ENCODE measurements at regions not wholly inside any gene's neighbourhood (a gene's known extent, or its start where the extent isn't known, plus 50 kb on each side); places are given as distances from the start of the nearest gene placed in this dataset.

DNA sequence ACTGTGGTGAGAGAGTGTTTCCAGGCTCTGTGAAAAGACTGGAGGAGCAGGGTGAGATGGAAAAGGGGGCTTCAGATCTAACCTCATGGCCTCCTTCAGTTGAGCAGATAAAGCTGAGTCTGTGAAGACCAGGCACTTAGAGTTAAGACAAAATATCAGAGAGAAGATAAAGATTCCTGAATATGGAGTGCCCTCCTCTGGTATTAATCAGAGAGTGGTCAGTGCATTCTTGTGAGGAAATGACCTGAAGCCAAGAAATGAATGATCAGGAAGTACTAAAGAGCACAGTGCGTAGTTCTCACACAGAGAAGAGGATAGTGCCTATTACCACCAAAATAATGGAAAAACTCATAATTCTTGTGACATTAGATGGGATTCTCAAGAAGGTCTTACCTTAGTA lies 1417.0 kb upstream of the ACO1 start:
- dilution Hi-C loops (cut with MboI; ENCODE audit: extremely low pct_ligation_motif_present, low sequenced_read_pairs), result no loop called here
- FAIRE-seq (no peak), DNase-seq (ENCODE audit: low read depth, low spot score) (no peak)
- Histone ChIP-seq H3K27ac (ENCODE audit: control insufficient read depth, insufficient read depth, low read length) (no peak overlapping the region), H2AFZ (ENCODE audit: control insufficient read depth, low read length) (no peak overlapping the region), H3K9me3 (ENCODE audit: control insufficient read depth, low read depth, low read length) (no peaks in the 10 kb centered on the region), H3K36me3 (ENCODE audit: control insufficient read depth in 2 of 2, extremely low read depth in 1 of 2, insufficient read depth in 2 of 2, low read length in 2 of 2) (no peaks in the 10 kb centered on the region), H3K27me3 (ENCODE audit: control insufficient read depth, extremely low read depth, insufficient read depth, low read length) (no peaks in the 10 kb centered on the region), H3K4me2 (ENCODE audit: control insufficient read depth, extremely low read depth, insufficient read depth, low read depth, low read length) (no peak overlapping the region), H4K20me1 (ENCODE audit: control insufficient read depth, extremely low read depth, insufficient read depth, low read length) (no peaks in the 10 kb centered on the region), H3K79me2 (ENCODE audit: control insufficient read depth, insufficient read depth, low read length) (no peaks in the 10 kb centered on the region), H3K9me1 (ENCODE audit: control insufficient read depth, extremely low read depth, insufficient read depth, low read length) (no peaks in the 10 kb centered on the region), H3K4me1 (ENCODE audit: control insufficient read depth, extremely low read depth, insufficient read depth, low read length) (no peaks in the 10 kb centered on the region), H3K4me3 (ENCODE audit: control insufficient read depth in 2 of 3, extremely low read depth in 1 of 3, insufficient read depth in 2 of 3, low read depth in 1 of 3, low read length in 3 of 3) (no peak overlapping the region), H3K9ac (ENCODE audit: control insufficient read depth, extremely low read depth, insufficient read depth, low read length) (no peak overlapping the region)
- no peak for TF ChIP-seq EZH2 (IDR thresholded peaks at IDR 0.05; ENCODE audit: low read length)
- TF ChIP-seq, protein P1, sequence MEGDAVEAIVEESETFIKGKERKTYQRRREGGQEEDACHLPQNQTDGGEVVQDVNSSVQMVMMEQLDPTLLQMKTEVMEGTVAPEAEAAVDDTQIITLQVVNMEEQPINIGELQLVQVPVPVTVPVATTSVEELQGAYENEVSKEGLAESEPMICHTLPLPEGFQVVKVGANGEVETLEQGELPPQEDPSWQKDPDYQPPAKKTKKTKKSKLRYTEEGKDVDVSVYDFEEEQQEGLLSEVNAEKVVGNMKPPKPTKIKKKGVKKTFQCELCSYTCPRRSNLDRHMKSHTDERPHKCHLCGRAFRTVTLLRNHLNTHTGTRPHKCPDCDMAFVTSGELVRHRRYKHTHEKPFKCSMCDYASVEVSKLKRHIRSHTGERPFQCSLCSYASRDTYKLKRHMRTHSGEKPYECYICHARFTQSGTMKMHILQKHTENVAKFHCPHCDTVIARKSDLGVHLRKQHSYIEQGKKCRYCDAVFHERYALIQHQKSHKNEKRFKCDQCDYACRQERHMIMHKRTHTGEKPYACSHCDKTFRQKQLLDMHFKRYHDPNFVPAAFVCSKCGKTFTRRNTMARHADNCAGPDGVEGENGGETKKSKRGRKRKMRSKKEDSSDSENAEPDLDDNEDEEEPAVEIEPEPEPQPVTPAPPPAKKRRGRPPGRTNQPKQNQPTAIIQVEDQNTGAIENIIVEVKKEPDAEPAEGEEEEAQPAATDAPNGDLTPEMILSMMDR (optimal IDR thresholded peaks at IDR 0.05 in 1 of 3, IDR thresholded peaks at IDR 0.05 in 1 of 3, conservative IDR thresholded peaks at IDR 0.05 in 1 of 3; ENCODE audit: extremely low read depth in 1 of 3, insufficient read depth in 2 of 3, low read length in 3 of 3), result no peak

DNA sequence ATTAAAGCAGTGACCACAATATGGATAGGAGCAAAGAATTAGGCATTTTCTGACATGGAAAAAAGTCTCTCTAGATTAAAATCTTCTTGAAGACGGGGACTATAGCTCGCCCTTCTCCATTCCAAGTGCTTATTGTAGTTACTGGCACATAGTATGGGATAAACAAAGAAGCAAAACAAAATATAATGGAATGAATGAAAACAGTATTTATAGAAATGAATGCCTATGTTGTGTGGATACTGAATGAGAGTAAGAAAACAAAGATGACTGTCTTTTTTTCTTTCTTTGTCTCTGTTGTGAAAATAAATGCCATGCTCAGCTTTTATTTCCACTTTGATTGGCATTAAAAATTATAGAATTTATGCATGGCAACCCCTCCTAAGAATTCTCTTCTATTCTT lies 1414.3 kb upstream of the ACO1 start:
- Histone ChIP-seq H3K4me3 (ENCODE audit: control insufficient read depth in 2 of 3, extremely low read depth in 1 of 3, insufficient read depth in 2 of 3, low read depth in 1 of 3, low read length in 3 of 3) (no peak overlapping the region), H3K79me2 (ENCODE audit: control insufficient read depth, insufficient read depth, low read length) (no peaks in the 10 kb centered on the region), H2AFZ (ENCODE audit: control insufficient read depth, low read length) (no peak overlapping the region), H3K9me3 (ENCODE audit: control insufficient read depth, low read depth, low read length) (no peaks in the 10 kb centered on the region), H3K27me3 (ENCODE audit: control insufficient read depth, extremely low read depth, insufficient read depth, low read length) (no peaks in the 10 kb centered on the region), H4K20me1 (ENCODE audit: control insufficient read depth, extremely low read depth, insufficient read depth, low read length) (no peaks in the 10 kb centered on the region), H3K27ac (ENCODE audit: control insufficient read depth, insufficient read depth, low read length) (no peak overlapping the region), H3K36me3 (ENCODE audit: control insufficient read depth in 2 of 2, extremely low read depth in 1 of 2, insufficient read depth in 2 of 2, low read length in 2 of 2) (no peaks in the 10 kb centered on the region), H3K9ac (ENCODE audit: control insufficient read depth, extremely low read depth, insufficient read depth, low read length) (no peak overlapping the region), H3K4me1 (ENCODE audit: control insufficient read depth, extremely low read depth, insufficient read depth, low read length) (no peaks in the 10 kb centered on the region), H3K9me1 (ENCODE audit: control insufficient read depth, extremely low read depth, insufficient read depth, low read length) (no peaks in the 10 kb centered on the region), H3K4me2 (ENCODE audit: control insufficient read depth, extremely low read depth, insufficient read depth, low read depth, low read length) (no peak overlapping the region)
- FAIRE-seq (no peak), DNase-seq (ENCODE audit: low read depth, low spot score) (no peak)
- TF ChIP-seq EZH2 (IDR thresholded peaks at IDR 0.05; ENCODE audit: low read length), result no peak
- TF ChIP-seq, protein P1 (optimal IDR thresholded peaks at IDR 0.05 in 1 of 3, IDR thresholded peaks at IDR 0.05 in 1 of 3, conservative IDR thresholded peaks at IDR 0.05 in 1 of 3; ENCODE audit: extremely low read depth in 1 of 3, insufficient read depth in 2 of 3, low read length in 3 of 3), result no peak
- dilution Hi-C loops (cut with MboI; ENCODE audit: extremely low pct_ligation_motif_present, low sequenced_read_pairs), result no loop called here

Measured in keratinocyte (primary cell).